ENCODE measurements at regions not wholly inside any gene's neighbourhood (a gene's known extent, or its start where the extent isn't known, plus 50 kb on each side); places are given as distances from the start of the nearest gene placed in this dataset.
"Not testable (repeated sequence)": the region's sequence is repeated elsewhere in the genome, so short reads cannot be mapped to it uniquely, and the experiment has no call there.

GRCh38 chr6:164377348-164377918 is 932.0 kb downstream of the C6orf118 start:
- DNase-seq (ENCODE audit: low read depth in 2 of 2), result no peak

- no peak for DNase-seq (ENCODE audit: low read depth in 2 of 2)
Observed at GRCh38 chr6:164370773-164371172, 938.6 kb downstream of the C6orf118 start.

GRCh38 chr6:164359441-164359840 is 944.9 kb downstream of the QKI start:
- DNase-seq (ENCODE audit: low read depth in 2 of 2), result no peak

- DNase-seq (ENCODE audit: low read depth in 2 of 2), result no peak
Observed at GRCh38 chr6:164359036-164359435, 944.5 kb downstream of the QKI start.

GRCh38 chr6:164356814-164357213 is 942.3 kb downstream of the QKI start:
- no peak for DNase-seq (ENCODE audit: low read depth in 2 of 2)

GRCh38 chr6:164347455-164347854 is 932.9 kb downstream of the QKI start:
- DNase-seq (ENCODE audit: low read depth in 2 of 2), result no peak

GRCh38 chr6:164346631-164347030 is 932.1 kb downstream of the QKI start:
- DNase-seq (ENCODE audit: low read depth in 2 of 2), result no peak

GRCh38 chr6:164345806-164346496 is 931.4 kb downstream of the QKI start:
- DNase-seq (ENCODE audit: low read depth in 2 of 2), result no peak

GRCh38 chr6:164345327-164345726 is 930.8 kb downstream of the QKI start:
- DNase-seq (ENCODE audit: low read depth in 2 of 2), result no peak

- no peak for DNase-seq (ENCODE audit: low read depth in 2 of 2)
Observed at GRCh38 chr6:164344801-164345291, 930.3 kb downstream of the QKI start.

- DNase-seq (ENCODE audit: low read depth in 2 of 2), result not testable (repeated sequence)
Observed at GRCh38 chr6:164339442-164339841, 924.9 kb downstream of the QKI start.

- DNase-seq (ENCODE audit: low read depth in 2 of 2), result no peak
Observed at GRCh38 chr6:164337925-164338397, 923.4 kb downstream of the QKI start.

GRCh38 chr6:164337024-164337924 is 922.8 kb downstream of the QKI start:
- DNase-seq (ENCODE audit: low read depth in 2 of 2), result no peak

- no peak for DNase-seq (ENCODE audit: low read depth in 2 of 2)
Observed at GRCh38 chr6:164336455-164336854, 921.9 kb downstream of the QKI start.

GRCh38 chr6:164331026-164331425 is 916.5 kb downstream of the QKI start:
- DNase-seq (ENCODE audit: low read depth in 2 of 2), result no peak

- no peak for DNase-seq (ENCODE audit: low read depth in 2 of 2)
Observed at GRCh38 chr6:164325168-164325567, 910.6 kb downstream of the QKI start.

- DNase-seq (ENCODE audit: low read depth in 2 of 2), result no peak
Observed at GRCh38 chr6:164322533-164322932, 908.0 kb downstream of the QKI start.

GRCh38 chr6:164321297-164321696 is 906.8 kb downstream of the QKI start:
- DNase-seq (ENCODE audit: low read depth in 2 of 2), result no peak

- no peak for DNase-seq (ENCODE audit: low read depth in 2 of 2)
Observed at GRCh38 chr6:164315376-164315775, 900.9 kb downstream of the QKI start.

GRCh38 chr6:164308339-164308738 is 893.8 kb downstream of the QKI start:
- no peak for DNase-seq (ENCODE audit: low read depth in 2 of 2)

- no peak for DNase-seq (ENCODE audit: low read depth in 2 of 2)
Observed at GRCh38 chr6:164303102-164303964, 888.8 kb downstream of the QKI start.
